Suppressor macrophage treated with lipopolysaccharide for 4 hours (primary cell): ENCODE measurements at regions not wholly inside any gene's neighbourhood (a gene's known extent, or its start where the extent isn't known, plus 50 kb on each side); places are given as distances from the start of the nearest gene placed in this dataset.
"Not testable (repeated sequence)": the region's sequence is repeated elsewhere in the genome, so short reads cannot be mapped to it uniquely, and the experiment has no call there.

ENCODE experiments used
- DNase-seq: peaks from one replicate; pipeline ENCODE4 v3.0.0-alpha.2; 2020

DNA sequence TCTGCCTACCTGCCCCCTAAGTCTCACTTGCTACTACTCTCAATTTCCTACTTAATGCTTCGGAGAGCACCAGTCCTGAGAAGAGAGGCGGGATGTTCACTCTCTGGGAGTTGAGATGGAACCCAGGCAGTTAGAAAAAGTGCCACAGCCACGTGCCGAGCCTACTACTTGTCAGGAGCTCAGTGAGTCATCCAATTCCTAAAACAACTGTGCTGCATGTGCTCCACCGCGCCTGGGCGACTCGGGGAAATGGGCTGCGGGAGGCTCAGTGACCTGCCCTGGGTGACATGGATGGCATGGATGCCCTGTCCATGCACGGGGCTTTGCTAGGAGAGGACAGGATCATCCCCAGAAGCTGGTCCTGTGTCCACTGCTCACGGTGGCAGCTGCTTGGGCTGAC, 2884.2 kb downstream of the RPIA start:
- DNase-seq = not testable (repeated sequence)

DNA sequence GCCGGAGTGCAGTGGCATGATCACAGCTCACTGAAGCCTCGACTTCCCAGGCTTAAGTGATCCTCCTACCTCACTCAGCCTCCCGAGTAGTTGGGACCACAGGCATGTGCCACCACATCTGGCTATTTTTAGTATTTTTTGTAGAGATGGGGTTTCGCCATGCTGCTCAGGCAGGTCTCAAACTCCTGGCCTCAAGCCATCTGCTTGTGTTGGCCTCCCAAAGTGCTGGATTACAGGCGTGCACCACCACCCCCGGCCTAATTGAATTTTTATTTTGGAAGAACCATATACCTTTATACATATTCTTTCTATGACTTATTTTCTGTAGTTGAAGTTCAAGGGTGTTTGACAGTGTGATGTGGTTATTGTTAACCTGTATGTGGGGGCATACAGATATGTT, 2885.9 kb downstream of the RPIA start:
- DNase-seq = not testable (repeated sequence)

DNA sequence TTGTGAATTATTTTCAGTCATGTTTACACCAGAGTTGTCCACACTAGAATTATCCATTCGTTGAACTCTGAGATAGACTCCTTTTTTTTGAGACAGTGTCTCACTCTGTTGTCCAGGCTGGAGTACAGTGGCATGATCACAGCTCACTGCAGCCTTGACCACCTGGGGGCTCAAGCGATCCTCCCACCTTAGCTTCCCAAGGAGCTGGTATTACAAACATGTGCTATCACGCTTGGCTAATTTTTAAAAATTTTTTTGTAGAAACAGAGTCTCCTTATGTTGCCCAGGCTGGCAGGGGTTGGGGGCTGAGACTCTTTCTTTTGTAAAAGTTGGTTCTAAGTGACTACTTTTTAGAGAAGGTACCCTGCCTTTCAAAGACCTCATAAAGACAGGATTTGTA, 2887.2 kb downstream of the RPIA start:
- not testable (repeated sequence) for DNase-seq

DNA sequence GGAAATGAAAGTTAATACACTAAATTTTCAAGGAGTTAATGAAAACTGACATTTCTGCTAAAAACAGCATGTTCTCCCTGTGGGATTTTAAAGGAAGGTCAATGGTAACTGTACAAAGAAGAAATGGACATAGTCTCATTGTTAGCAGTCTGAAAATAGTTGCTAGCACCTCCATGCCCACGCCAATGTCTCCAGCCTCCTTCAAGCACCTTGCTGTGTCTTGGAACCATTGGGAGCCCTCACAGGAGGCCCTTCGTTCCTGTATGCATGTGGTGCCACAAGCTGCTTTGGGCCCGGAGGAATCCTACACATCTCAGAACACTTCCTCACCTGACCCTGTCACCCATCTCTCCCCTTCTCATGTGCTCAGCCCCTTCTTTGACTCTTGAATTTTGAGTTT, 2888.1 kb downstream of the RPIA start:
- DNase-seq = not testable (repeated sequence)

DNA sequence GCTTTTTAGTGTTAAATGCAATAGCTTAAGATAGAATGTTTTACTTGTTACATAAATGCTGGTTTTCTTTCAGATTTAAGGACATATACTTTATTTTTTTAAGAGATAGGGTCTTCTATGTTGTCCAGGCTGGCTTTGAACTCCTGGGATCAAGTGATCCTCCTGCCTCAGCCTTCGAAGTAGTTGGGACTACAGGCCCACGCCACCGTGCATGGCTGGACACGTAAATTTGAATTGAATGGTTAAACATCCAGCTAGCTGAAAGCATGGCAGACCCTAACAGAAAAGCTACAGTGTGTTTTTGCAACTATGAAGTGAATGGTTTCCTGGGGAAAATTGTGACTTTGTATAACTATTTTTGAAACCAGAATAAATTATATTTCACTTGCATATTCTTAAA, 2888.6 kb downstream of the RPIA start:
- not testable (repeated sequence) for DNase-seq

DNA sequence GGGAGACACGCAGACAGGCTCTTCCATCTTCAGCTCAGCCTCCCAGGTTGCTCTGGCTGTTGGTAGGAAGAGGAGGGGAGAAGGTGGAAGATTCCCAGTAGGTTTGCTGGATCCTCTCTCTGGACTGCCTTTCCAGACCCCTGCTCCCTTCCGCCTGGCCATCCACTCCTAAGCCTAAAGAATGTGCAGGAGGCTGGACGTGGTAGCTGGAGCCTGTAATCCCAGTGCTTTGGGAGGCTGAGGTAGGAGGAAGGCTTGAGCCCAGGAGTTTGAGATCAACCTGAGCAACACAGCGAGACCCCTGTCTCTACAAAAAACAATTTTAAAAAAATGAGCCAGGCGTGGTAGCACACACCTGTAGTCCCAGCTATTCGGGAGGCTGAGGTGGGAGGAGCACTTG, 2895.6 kb downstream of the RPIA start:
- DNase-seq = not testable (repeated sequence)

DNA sequence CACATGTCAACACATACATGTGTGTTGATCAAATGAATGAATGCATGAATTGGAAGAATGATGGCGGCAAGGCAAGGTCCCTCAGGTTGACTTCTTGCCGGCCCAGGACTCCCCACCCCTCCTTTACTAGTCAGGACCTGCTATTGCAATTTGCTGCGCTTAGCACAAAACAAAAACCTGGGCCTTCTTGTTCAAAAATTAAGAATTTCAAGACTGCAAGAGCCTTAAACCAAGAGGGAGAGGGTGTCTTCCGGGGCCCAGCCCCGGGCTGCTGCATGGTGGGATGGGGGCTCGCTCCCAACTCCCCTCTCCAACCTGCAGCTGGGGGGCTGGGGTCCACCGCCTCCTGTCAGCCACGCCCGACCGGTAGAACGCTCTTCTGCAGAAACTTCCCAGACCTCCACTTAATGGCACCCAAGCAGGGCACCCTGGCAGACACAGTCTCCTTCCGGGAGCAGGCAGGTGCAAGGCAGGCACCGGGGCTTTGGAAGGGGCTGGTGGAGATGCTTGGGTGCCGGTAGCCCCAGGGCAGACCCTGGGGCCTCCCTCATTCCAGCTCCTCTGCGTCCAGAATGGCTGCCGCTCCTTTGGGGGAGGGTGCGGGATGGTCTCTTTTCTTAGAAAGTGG, 2896.5 kb downstream of the RPIA start:
- DNase-seq = not testable (repeated sequence)

DNA sequence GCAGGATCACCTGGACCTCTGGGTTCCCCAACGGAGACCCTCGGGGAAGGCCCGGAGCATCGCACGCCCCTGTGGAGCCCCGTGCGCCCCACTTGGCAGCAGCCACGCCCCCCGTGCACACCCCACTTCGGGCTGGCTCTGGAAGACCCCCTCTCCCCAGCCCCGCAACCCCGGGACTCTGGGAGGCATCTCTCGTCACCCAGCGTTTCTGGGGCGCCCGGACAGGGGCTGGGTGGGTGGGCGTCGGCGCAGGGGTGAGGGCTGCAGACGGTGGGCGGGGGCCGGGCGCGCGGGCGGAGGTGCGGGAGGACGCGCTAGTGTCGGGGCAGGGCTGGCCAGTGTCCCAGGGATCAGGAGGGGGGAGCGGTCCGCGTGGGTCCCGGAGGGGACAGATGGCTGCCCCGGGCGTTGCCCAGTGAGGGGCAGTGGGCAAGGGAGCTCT, 2897.3 kb downstream of the RPIA start:
- DNase-seq = not testable (repeated sequence)

DNA sequence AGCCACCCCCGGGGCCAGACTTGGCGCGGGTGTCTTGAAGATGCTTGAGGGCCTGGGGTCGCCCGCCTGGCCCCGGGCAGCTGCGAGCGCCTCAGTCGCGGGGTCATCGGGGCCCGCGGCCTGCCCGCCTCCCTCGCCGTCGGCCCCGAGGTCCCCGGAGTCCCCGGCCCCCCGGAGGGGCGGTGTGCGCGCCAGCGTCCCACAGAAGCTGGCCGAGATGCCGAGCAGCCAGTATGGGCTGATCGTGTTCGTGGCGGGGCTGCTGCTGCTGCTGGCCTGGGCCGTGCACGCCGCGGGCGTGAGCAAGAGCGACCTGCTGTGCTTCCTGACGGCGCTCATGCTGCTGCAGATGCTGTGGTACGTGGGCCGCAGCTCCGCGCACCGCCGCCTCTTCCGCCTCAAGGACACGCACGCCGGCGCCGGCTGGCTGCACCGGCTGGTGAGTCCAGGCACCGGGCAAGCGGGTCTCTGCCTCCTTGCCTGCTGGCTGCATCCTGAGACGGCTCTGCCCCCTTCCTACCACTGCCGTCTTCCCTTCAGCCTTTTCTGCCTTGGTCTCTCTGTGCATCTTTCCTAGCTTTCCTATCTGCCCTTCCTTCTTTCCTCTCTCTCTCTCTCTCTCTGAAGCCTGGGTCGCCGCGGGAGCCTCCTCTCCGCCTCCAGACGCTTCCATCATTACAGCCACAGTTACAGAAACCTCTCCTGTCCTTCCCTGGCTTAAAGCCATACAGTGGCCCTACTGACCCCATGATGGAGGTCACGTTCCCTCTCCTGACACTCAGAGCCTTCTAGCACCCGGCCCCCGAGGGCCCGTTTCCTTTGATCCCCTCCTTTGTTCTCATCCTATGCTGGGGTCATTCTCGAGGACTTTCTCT, 2898.2 kb downstream of the RPIA start:
- DNase-seq = not testable (repeated sequence)

DNA sequence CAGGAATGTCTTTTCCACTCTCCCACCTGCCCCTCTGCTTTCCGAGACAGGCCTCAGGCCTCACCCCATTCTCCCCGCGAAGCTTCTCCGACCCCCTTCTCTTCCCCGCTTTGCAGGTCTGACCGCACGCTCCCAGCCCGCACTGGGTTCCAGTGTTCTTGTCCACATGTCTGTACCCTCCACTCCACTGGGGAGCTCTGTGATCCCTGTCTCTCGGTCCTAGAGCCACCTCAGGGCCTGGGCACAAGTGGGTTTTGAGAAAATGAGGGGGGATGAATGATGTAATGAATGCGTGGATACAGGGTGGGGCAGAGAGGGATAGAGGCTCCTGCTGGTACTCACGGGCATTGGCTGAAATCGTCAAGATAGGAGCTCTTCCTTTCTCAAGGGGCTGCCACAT, 2898.9 kb downstream of the RPIA start:
- DNase-seq = not testable (repeated sequence)

DNA sequence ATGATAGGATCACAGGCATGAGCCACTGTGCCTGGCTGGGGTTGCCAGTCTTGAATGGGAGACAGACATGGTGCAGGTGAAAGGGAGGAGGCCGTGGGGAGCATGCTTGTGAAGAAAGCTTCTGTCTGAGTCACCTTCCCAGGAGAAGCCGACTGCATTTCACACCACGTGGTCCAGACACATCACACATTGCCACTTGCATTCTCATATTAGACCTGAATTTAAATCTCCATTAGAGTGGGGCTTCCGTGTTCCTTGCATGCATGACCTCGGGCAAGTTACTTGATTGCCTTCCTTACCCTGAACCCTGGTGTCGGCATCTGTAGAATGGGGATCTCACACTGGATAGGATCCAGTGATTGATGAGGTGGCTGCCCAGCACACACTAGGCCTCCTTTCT, 2899.6 kb downstream of the RPIA start:
- DNase-seq = not testable (repeated sequence)

DNA sequence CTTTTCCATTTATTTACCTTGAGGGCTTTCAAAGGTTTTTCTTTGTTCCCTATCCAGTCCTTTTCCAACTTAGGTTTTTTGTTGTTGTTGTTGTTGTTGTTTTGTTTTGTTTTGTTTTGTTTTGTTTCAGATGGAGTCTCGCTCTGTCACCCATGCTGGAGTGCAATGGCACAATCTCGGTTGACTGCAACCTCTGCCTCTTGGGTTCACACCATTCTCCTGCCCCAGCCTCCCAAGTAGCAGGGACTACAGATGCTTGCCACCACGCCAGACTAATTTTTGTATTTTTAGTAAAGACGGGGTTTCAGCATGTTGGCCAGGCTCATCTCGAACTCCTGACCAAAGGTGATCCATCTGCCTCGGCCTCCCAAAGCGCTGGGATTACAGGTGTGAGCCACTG, 2906.0 kb downstream of the RPIA start:
- DNase-seq = not testable (repeated sequence)

DNA sequence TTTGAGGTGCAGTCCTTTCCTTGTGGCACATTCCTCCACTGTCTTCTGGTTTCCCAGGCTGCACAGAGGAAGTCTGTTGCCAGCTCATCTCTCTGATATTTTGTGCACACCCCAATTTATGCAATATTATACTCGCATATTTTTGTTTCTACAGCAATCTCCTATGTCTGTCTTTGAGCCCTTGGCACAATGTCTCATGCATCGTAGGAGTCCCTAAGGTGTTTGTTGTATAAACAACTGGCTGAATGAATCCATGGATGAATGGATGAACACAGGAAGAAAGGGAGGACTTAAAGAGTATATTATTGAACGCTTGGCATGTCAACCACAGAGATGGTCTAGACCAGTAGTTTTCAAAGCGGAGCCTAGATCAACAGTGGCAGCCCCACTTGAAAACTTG, 2907.0 kb downstream of the RPIA start:
- DNase-seq = not testable (repeated sequence)

DNA sequence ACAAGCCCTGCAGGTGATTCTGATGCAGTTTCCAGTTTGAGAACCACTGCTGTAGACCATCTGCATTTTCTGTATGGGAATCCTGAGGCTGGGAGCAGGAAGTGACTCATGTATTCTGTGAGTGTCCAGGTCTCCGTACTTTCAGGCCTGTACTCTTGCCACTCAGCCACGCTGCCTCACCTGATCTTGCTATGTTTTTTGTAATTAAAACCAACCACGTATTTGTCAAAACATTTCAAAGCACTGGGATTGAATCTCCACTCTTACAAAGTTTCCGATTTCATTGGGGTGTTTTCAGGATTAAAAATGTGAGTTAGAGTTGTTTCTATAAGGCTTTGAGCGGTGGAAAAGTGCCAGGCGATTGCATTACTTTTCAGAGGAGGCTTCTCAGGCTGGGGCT, 2907.5 kb downstream of the RPIA start:
- DNase-seq = not testable (repeated sequence)

DNA sequence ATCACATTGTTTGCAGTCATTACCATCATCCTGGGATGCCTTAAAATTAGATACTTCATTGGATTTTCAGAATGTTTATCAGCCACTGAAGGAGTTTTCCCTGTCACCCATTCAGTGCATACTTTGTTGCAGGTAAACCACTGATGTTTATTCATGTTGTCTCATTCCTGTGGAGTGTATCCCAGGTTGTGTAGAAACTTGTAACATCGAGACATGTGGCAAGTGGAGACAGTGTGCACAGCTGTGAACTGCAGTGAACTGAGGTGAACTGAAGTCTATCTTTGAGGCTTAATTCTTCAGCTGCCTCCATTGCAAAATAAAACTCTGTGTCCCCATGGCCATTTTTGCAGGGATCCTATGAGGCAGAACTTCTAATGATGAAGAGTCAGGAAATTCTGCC, 2911.4 kb downstream of the RPIA start:
- DNase-seq = not testable (repeated sequence)

DNA sequence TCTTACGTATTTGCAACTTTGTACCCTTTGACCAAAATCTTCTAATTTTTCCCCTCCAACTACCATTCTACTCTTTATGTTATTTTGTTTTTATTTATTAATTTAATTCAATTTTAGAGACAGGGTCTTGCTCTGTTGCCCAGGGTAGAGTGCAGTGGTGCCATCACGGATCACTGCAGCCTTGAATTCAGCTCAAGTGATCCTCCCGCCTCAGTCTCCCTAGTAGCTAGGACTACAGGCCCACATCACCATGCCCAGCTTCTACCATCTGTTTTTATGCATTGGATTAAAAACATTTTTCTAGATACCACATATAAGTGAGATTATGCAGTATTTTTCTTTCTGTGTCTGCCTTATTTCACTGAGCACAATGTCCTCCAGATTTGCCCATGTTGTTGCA, 2912.5 kb downstream of the RPIA start:
- DNase-seq = not testable (repeated sequence)

DNA sequence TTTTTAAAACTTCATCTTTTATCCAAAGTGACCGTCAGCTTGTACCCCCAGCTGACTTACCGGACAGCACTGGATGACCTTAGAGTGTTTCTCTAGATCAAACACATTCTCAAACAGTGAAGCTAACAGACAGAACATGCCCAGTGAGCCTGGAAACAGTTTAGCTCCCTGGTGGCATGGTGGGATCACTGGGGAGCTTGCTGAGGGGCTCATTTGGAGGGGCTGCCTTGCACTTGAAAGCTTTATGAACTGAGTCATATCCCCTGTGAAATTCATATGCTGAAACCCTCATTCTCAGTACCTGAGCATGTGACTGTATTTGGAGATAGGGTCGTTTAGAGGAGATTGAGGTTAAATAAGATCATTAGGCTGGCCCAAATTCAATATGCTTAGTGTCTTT, 2913.2 kb downstream of the RPIA start:
- not testable (repeated sequence) for DNase-seq

DNA sequence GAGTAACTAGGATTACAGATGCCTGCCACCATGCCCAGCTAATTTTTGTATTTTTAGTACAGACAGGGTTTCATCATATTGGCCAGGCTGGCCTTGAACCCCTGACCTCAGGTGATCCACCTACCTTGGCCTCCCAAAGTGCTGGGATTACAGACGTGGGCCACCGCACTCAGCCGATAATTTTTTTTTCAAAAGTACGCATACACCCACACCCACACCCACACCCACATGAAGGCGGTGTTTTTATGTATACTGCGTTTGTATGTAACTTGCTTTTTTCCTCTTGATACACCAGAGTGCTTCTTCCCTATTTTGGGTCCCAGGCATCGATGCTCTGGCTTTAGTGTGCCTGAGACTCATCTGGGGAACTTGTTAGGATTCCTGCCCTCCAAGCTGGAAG, 2932.3 kb downstream of the RPIA start:
- not testable (repeated sequence) for DNase-seq

DNA sequence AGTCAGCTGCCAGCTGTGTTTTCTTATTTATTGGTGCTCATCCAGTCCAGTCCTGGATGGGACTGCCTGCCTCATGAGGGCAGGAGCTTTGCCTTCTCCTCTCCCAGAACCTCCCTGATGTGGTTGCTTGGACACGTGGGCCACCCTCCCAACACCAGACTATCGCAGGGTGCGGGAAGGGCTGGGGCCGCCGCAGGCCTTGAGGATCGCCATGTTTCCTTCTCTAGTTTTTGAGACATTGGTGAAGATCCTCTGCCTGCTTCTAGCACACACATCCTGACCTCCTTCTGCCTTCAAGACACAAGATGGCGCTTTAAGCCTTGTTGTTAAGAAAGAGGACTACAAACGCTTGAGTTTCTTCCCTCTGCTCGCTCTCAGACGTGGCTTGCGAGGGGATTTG, 2937.0 kb downstream of the RPIA start:
- not testable (repeated sequence) for DNase-seq

DNA sequence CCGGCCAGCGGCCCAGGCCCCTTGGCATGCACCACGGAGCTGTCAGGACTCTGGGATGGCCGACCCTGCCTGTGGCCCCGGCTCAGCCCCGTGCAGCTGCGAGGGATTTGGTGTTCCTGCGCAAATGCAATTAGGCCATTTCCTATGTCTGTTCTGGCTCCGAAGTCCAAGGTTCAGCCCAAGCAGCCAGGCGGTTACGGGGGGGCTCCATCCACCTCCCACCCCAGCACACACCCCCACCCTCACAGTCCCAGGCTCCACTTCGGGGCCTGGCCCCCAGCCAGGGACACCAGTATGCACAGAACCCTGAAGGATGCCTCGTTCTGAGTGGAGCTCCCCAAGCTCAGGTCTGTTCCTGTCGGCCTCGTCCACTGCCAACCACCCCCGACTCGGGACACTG, 2965.7 kb downstream of the RPIA start:
- not testable (repeated sequence) for DNase-seq

DNA sequence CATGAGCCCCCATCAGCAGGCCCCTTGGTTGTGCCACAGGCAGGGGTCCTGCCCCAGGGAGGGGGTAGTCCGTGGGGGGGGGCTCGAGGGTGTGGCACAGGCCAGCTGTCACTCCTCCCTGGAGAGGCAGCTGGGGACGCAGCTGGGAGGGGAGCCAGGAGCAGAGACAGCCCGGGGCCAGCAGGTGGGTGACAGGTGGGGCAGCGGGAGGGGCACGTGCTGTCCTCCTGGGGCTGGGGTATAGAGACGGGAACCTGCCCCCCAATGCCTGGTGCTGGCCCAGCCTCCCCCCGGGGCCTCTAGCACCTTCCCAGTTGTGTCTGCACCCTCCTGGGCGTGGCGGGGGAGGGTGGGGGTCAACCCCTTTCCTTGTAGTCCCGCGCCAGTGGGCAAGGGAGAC, 2966.9 kb downstream of the RPIA start:
- not testable (repeated sequence) for DNase-seq

DNA sequence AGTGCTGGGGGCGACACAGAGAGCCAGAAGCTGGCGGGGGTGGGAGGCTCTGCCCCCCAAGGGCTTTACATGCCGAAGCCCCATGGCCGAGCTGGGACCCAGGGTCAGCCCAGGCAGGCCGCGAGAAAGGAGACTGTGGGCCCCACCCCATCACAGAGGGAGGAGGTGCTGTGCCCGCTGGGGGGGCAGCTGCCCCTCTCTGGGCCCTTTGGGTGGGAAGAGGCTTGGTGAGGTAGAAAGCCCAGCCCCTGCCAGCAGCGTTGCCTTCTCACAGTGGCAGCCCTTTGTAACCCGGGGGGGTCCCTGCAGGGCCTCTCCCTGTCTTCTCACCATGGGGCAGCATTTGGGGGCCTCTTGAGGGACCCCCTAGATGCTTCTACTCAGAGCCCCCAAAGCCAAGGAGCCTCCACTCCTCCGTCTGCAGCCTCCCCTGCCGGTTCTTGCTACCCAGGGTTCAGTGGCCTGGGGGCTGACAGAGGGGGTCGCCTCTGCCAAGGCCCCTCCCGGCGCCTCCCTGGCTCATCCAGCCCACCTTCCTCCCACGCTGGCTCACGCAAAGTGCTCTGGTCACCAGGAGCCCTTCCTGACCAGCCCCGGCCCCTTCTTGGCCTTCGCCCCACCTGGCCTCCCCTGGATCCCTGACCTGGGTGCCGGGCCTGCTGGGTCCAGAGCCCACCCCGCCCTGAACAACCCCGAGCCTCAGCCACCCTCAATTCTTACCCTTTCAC, 2967.9 kb downstream of the RPIA start:
- not testable (repeated sequence) for DNase-seq

DNA sequence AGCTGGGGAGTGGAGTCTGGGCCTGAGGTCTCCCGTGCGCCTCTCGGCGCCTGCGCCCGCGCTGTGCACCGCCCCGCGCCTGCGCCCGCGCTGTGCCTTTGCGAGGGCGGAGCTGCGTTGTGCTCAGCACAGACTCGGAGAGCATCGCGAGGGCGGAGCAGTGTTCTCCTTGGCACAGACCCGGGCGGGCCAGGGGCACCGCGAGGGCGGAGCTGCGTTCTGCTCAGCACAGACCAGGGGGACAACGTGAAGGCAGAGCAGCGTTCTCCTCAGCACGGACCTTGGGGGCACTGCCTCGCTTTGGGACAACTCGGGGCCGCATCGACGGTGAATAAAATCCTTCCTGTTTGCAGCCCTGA, 2968.4 kb downstream of the RPIA start:
- peak; percentile 8 for DNase-seq

DNA sequence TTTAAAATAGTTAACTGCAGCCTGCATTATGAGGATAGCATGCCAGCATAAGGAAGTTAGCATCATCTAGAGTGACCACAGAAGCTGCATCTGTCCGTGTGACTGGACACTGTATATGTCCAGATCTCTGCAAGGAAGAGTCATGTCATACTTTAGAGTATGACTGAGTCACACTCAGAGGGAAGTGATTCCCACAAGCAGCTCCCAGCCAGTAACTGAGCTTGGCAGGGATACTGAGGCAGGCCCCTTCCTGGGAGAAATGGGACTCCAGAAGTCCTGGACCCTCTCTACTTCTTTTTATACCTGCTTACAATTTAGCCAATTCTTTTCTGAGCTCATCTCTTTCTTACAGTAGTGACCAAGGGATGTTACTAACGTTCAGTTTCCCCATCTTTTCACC, 2975.9 kb downstream of the RPIA start:
- DNase-seq = not testable (repeated sequence)
